Mesenchymal stem cell (in vitro differentiated cells and primary cell): ENCODE measurements at regions not wholly inside any gene's neighbourhood (a gene's known extent, or its start where the extent isn't known, plus 50 kb on each side); places are given as distances from the start of the nearest gene placed in this dataset.
A peak's percentile ranks its signal among the peaks of the same experiment; 100 is the strongest.

Source experiments
- DNase-seq: peaks from one replicate; pipeline ENCODE4 v3.0.0-alpha.2; 2013
- H2AFZ ChIP-seq: one replicate; pipeline ENCODE4 v1.6.1; 2013; ENCODE audit warnings: low read depth, mild to moderate bottlenecking, control low read depth, inconsistent platforms, low read length, moderate library complexity
- H2AK5ac ChIP-seq: 2 replicates; pipeline ENCODE4 v1.6.1; 2013; ENCODE audit warnings: low read length, moderate library complexity, mild to moderate bottlenecking, inconsistent platforms; ENCODE audit not compliant: severe bottlenecking
- H2BK120ac ChIP-seq: one replicate; pipeline ENCODE4 v1.6.1; 2013; ENCODE audit warnings: low read depth, mild to moderate bottlenecking, inconsistent platforms, low read length, moderate library complexity
- H2BK12ac ChIP-seq, 2 experiments: one replicate each; pipeline ENCODE4 v1.6.1; 2013; ENCODE audit warnings: inconsistent platforms in 2 of 2, low read length in 2 of 2, mild to moderate bottlenecking in 2 of 2, moderate library complexity in 2 of 2, control low read depth in 1 of 2
- H2BK15ac ChIP-seq: one replicate; pipeline ENCODE4 v1.6.1; 2013; ENCODE audit warnings: mild to moderate bottlenecking, low read depth, inconsistent platforms; ENCODE audit not compliant: poor library complexity, severe bottlenecking
- H2BK5ac ChIP-seq: 2 replicates; pipeline ENCODE4 v1.6.1; 2013; ENCODE audit warnings: low read depth, mild to moderate bottlenecking, low read length, control low read depth, inconsistent platforms; ENCODE audit not compliant: poor library complexity, severe bottlenecking
- H3K14ac ChIP-seq, 2 experiments: one replicate each; pipeline ENCODE4 v1.6.1; 2013; ENCODE audit warnings: inconsistent platforms in 2 of 2, low read length in 2 of 2, control low read depth in 1 of 2, mild to moderate bottlenecking in 1 of 2, moderate library complexity in 1 of 2
- H3K18ac ChIP-seq, 2 experiments: one replicate each; pipeline ENCODE4 v1.6.1; 2013; ENCODE audit warnings: inconsistent platforms in 2 of 2, low read length in 2 of 2, control low read depth in 1 of 2, low read depth in 1 of 2, mild to moderate bottlenecking in 1 of 2
- H3K23ac ChIP-seq, 2 experiments: one replicate each; pipeline ENCODE4 v1.6.1; 2013; ENCODE audit warnings: inconsistent platforms in 2 of 2, low read length in 2 of 2, mild to moderate bottlenecking in 2 of 2, moderate library complexity in 2 of 2, control low read depth in 1 of 2
- H3K27ac ChIP-seq: 2 replicates; pipeline ENCODE4 v1.5.1; 2013; ENCODE audit warnings: mild to moderate bottlenecking, moderate library complexity, low read length, control low read depth, inconsistent platforms; ENCODE audit not compliant: poor library complexity, severe bottlenecking
- H3K27me3 ChIP-seq, 2 experiments: 2 replicates each; pipeline versions ENCODE4 v1.6.1 to v1.7.0; 2013; ENCODE audit warnings: low read length in 2 of 2, mild to moderate bottlenecking in 2 of 2, moderate library complexity in 2 of 2, control low read depth in 1 of 2, inconsistent platforms in 1 of 2; ENCODE audit not compliant: control insufficient read depth in 1 of 2, insufficient read depth in 1 of 2
- H3K36me3 ChIP-seq, 2 experiments: 2 replicates each; pipeline versions ENCODE4 v1.6.1 to v1.7.0; 2013; ENCODE audit warnings: low read length in 2 of 2, control low read depth in 1 of 2, inconsistent platforms in 1 of 2, low read depth in 1 of 2, mild to moderate bottlenecking in 1 of 2; ENCODE audit not compliant: insufficient read depth in 2 of 2, control insufficient read depth in 1 of 2
- H3K4ac ChIP-seq, 2 experiments: one replicate each; pipeline ENCODE4 v1.6.1; 2013; ENCODE audit warnings: inconsistent platforms in 2 of 2, low read length in 2 of 2, mild to moderate bottlenecking in 2 of 2, moderate library complexity in 2 of 2, control low read depth in 1 of 2, low read depth in 1 of 2
- H3K4me1 ChIP-seq: 2 replicates; pipeline ENCODE4 v1.6.1; 2013; ENCODE audit warnings: low read depth, low read length, control low read depth; ENCODE audit not compliant: control insufficient read depth, insufficient read depth
- H3K4me2 ChIP-seq: 2 replicates; pipeline ENCODE4 v1.6.1; 2013; ENCODE audit warnings: low read length, mild to moderate bottlenecking, inconsistent platforms; ENCODE audit not compliant: poor library complexity, severe bottlenecking
- H3K4me3 ChIP-seq, 2 experiments: 2 replicates each; pipeline versions ENCODE4 v1.5.1 to v1.7.0; 2013; ENCODE audit warnings: low read length in 2 of 2, mild to moderate bottlenecking in 2 of 2, control low read depth in 1 of 2, low read depth in 1 of 2; ENCODE audit not compliant: insufficient read depth in 1 of 2
- H3K79me1 ChIP-seq: replicated peaks from 2 replicates; pipeline ENCODE4 v1.6.1; 2013; ENCODE audit warnings: mild to moderate bottlenecking, control low read depth, low read length, inconsistent platforms; ENCODE audit not compliant: poor library complexity, severe bottlenecking
- H3K9ac ChIP-seq: 2 replicates; pipeline ENCODE4 v1.7.0; 2013; ENCODE audit warnings: mild to moderate bottlenecking, low read length, moderate library complexity
- H3K9me3 ChIP-seq: 2 replicates; pipeline ENCODE4 v1.7.0; 2013; ENCODE audit warnings: mild to moderate bottlenecking, low read length; ENCODE audit not compliant: control insufficient read depth
- H4K8ac ChIP-seq: one replicate; pipeline ENCODE4 v1.6.1; 2013; ENCODE audit warnings: inconsistent platforms, mild to moderate bottlenecking, low read length, moderate library complexity
- H4K91ac ChIP-seq: one replicate; pipeline ENCODE4 v1.6.1; 2013; ENCODE audit warnings: mild to moderate bottlenecking, low read length, inconsistent platforms
- WGBS: methylation state at CpG from one replicate; pipeline ENCODE4 v1.1.7; 2013; ENCODE audit warnings: mixed read lengths; 5-methylcytosine and 5-hydroxymethylcytosine counted together

DNA sequence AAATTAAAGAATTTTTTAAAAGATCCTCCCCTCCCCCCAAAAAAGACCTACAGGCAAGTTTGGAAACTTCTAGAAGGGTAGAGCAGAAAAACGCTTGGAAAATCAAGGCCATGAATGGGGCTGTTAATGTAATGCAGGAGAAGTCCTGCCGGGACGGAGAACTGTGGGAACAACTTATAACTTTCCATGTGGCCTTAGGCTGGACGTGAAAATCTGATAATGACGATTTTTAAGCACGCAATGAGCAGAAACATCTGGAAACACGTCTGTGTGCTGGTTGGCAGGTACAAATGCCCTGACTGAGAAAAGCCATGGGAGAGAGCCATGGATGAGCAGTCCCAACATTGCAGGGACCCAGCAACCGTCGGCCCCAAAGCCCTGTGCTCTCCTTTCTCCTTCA lies 198.7 kb upstream of the RREB1 start:
- H3K79me1 ChIP-seq: no peaks in the 10 kb centered on the region
- no peak for DNase-seq
- no peak overlapping the region for H4K8ac ChIP-seq
- H3K9ac ChIP-seq: no peak overlapping the region
- 81% methylated on average over 9 of the region's 9 CpGs for WGBS
- H3K23ac ChIP-seq: no peak overlapping the region
- peaks cover 4 to 14% of the 10 kb centered on the region in 2 experiments for H3K27me3 ChIP-seq
- H3K18ac ChIP-seq: no peak overlapping the region
- no peak overlapping the region for H3K14ac ChIP-seq
- H3K4me2 ChIP-seq: no peak overlapping the region
- no peak overlapping the region for H2AK5ac ChIP-seq
- H3K4ac ChIP-seq: no peak overlapping the region
- H3K36me3 ChIP-seq: no peaks in the 10 kb centered on the region
- no peak overlapping the region for H2BK120ac ChIP-seq
- no peak overlapping the region for H4K91ac ChIP-seq
- H3K4me3 ChIP-seq: no peak overlapping the region
- H3K4me1 ChIP-seq: peaks cover 2% of the 10 kb centered on the region
- H2BK12ac ChIP-seq: no peak overlapping the region
- H3K27ac ChIP-seq: no peak overlapping the region
- H2AFZ ChIP-seq: no peak overlapping the region
- H3K9me3 ChIP-seq: no peaks in the 10 kb centered on the region
- H2BK15ac ChIP-seq: peak overlapping the region; percentile 26
- H2BK5ac ChIP-seq: no peak overlapping the region

DNA sequence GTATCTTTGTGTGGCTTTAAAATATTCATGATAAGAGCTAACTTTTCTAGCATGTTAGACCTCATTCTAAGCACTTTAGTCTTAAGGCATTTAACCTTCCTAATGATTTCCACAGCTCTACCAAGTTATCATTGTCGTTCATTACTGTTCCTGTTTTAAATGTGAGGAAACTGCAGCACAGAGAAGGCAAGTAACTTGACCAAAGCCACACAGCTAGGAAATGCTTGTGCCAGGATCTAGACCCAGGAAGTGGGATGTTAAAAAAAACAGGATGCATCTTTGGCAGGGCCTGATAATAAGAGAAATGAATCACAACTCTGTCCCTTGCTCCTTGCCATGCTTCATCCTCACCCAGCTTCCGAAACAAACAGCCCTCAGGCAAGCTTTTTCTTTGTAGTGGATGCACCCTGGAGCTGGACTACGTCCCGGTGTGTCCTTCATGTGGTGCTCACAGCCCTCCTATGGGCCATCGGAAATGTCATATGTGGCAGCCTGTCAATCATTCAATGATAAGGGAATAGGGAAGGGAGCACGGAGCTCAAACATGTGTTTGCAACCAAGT lies 196.9 kb upstream of the RREB1 start:
- Histone ChIP-seq H3K9ac (no peak overlapping the region), H2BK120ac (no peak overlapping the region), H3K27ac (no peak overlapping the region), H3K9me3 (no peaks in the 10 kb centered on the region), H2BK5ac (no peak overlapping the region), H3K27me3 (peaks cover 0 to 7% of the 10 kb centered on the region in 2 experiments), H2AK5ac (no peak overlapping the region), H2BK15ac (no peak overlapping the region), H4K91ac (no peak overlapping the region), H3K4me3 (no peak overlapping the region), H3K4me2 (no peak overlapping the region), H3K4ac (no peak overlapping the region), H3K14ac (no peak overlapping the region), H2BK12ac (no peak overlapping the region), H3K79me1 (no peaks in the 10 kb centered on the region), H3K36me3 (no peaks in the 10 kb centered on the region), H3K18ac (no peak overlapping the region), H3K23ac (no peak overlapping the region), H2AFZ (no peak overlapping the region), H3K4me1 (peaks cover 2% of the 10 kb centered on the region), H4K8ac (no peak overlapping the region)
- no peak for DNase-seq
- WGBS: 96% methylated on average over 6 of the region's 6 CpGs

DNA sequence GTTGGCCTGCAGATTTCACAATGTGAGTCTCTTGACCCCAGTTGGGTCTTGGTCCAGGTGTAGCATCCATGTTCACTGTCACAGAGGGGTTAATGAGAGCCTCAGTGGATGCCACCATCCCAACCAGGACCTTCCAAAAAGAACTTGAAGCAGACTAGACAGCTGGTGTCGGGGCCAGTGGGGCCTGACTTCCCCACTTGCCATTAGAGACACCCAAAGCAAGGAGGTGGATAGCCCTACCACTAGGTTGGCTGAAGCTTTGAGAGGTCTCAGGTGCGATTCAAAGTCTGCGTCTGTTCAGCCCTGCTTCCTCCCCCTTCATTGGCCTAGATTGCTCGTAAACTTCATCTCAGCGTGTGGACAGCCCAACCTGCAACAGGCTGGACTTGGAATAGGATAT lies 196.4 kb upstream of the RREB1 start:
- Histone ChIP-seq H2AK5ac (no peak overlapping the region), H3K79me1 (no peaks in the 10 kb centered on the region), H3K9me3 (no peaks in the 10 kb centered on the region), H4K8ac (no peak overlapping the region), H3K4ac (no peak overlapping the region), H3K23ac (no peak overlapping the region), H2BK12ac (no peak overlapping the region), H3K14ac (no peak overlapping the region), H3K9ac (no peak overlapping the region), H3K4me1 (peaks cover 2% of the 10 kb centered on the region), H3K4me3 (no peak overlapping the region), H4K91ac (no peak overlapping the region), H3K27me3 (peaks cover 0 to 7% of the 10 kb centered on the region in 2 experiments), H3K18ac (no peak overlapping the region), H3K27ac (no peak overlapping the region), H2BK15ac (no peak overlapping the region), H2AFZ (no peak overlapping the region), H2BK5ac (no peak overlapping the region), H2BK120ac (no peak overlapping the region), H3K4me2 (no peak overlapping the region), H3K36me3 (no peaks in the 10 kb centered on the region)
- DNase-seq: no peak
- WGBS: 93% methylated on average over 5 of the region's 5 CpGs

DNA sequence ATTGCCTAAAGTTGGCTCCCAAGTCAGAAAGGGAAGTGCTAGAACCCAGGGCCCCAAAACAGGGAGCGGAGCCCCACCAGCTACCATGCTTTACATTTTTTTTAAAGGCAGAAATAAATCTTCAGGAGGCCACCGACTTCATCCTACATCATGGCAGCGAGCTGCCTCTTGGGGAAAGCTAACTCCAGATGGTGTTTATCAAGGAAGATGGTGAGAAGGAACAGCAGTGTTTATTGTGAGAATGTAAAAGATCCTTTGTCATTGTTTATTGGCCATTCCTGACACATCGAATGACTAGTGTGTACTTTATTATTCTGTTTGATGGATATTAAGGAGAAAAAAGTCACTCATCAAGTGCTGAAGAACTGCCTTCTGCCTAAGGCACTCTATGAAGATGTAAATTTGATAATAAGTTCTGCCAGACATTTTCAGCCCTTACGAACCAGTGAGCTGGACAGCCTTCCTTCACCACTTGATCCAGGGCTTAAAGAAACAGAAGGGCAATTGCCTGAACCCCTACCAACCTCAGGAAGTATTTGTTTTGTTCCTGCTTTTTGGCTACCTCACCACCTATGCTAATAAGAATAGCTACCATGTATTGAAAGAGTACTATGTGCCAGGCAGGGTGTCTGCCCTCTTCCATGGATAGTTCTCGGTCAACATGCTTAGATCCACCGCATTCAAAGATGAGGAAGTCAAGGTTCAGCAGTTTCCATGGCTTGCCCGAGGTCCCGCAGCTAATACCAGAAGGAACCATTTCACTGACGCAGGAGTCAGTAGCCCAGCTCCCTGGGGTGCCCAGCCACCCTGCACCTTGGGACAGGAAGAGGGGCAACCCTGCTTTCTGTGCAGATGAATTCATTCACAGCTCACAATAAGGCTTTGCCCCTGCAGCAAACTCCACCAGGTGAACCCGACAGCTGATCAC lies 194.7 kb upstream of the RREB1 start:
- Histone ChIP-seq H3K4me3 (no peak overlapping the region), H3K9ac (no peak overlapping the region), H3K18ac (no peak overlapping the region), H3K27ac (no peak overlapping the region), H3K4ac (no peak overlapping the region), H3K23ac (no peak overlapping the region), H2BK15ac (no peak overlapping the region), H2AK5ac (no peak overlapping the region), H4K8ac (peak overlapping the region; percentile 14), H2BK5ac (no peak overlapping the region), H2AFZ (no peak overlapping the region), H3K27me3 (peaks cover 0 to 7% of the 10 kb centered on the region in 2 experiments), H3K14ac (peak overlapping the region in 1 of 2 experiments; percentile 31), H3K36me3 (no peaks in the 10 kb centered on the region), H3K4me2 (no peak overlapping the region), H3K9me3 (no peaks in the 10 kb centered on the region), H2BK12ac (no peak overlapping the region), H3K79me1 (no peaks in the 10 kb centered on the region), H3K4me1 (peaks cover 2% of the 10 kb centered on the region), H2BK120ac (no peak overlapping the region), H4K91ac (no peak overlapping the region)
- peak; percentile 63 for DNase-seq
- WGBS: 49% methylated on average over 10 of the region's 11 CpGs
